NCI-H446 treated with DMSO at 0.1 percent for 48 hours (cell line): ENCODE measurements at regions not wholly inside any gene's neighbourhood (a gene's known extent, or its start where the extent isn't known, plus 50 kb on each side); places are given as distances from the start of the nearest gene placed in this dataset.
"Not testable (repeated sequence)": the region's sequence is repeated elsewhere in the genome, so short reads cannot be mapped to it uniquely, and the experiment has no call there.

Source experiments
- DNase-seq: peaks from one replicate; lab custom pipeline; 2025; lab: John Stamatoyannopoulos, UW

- no peak for DNase-seq
These were observed 307.5 kb upstream of the REG3G start for GRCh38 chr2:78718024-78718423.

DNA sequence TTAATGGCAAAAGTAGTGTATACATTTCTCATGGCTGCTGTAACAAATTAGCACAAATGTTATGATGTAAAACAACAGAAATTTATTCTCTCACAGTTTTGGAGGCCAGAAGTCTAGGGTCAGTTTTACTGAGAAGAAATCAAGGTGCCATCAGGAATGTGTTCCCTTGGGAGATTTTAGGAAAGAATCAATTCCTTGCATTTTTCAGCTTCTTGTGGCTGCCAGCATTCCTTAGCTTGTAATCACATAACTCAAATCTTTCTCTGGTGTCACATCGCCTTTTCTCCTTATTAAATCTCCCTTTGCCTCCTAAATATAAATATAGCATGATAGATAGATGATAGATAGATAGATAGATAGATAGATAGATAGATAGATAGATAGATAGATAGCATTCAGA, 307.0 kb upstream of the REG3G start:
- no peak for DNase-seq

GRCh38 chr2:78721355-78722033, 304.0 kb upstream of the REG3G start:
- no peak for DNase-seq

GRCh38 chr2:78734221-78734620, 291.3 kb upstream of the REG3G start:
- no peak for DNase-seq

GRCh38 chr2:78739282-78739681, 286.2 kb upstream of the REG3G start:
- no peak for DNase-seq

- no peak for DNase-seq
These were observed 275.9 kb upstream of the REG3G start for GRCh38 chr2:78749638-78750037.

DNA sequence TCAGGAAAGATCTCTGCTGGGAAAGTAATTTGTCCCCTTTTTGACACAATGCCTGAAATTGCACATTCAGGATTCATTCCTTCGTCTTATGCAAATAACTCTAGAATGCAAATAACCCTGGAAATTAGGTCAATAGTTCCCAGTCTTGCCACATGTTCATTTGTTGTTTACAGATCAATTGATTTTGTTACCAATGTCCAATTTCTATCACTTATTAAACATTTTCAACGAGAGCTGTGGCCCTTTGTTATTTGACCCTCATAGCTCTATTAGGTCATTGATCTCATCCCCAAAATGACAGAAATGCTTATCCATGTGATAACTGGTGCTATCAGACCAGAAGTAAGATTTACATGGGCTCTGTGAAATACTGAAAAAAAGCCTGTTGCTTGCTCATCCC, 275.3 kb upstream of the REG3G start:
- DNase-seq, result no peak

- no peak for DNase-seq
These were observed 270.6 kb upstream of the REG3G start for GRCh38 chr2:78754930-78755329.

DNA sequence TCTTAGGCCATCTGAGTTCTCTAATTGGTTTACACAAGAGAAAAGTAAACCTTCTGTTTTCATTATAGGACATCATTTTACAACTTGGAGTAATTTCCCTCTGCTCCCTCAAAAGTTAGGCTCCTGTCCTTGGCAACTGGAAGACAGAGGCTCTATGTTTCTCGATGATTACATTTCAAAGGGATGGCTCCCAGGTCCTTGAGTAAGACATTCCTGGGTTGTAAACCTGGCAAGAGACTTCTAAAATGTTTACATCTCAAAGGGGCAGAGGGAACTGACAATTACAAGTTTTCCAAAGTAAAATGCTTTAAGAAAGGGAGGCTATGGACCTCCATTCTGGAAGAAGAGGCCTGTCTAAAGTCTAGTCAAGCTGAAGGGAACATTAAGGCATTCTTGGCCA, 268.3 kb upstream of the REG3G start:
- no peak for DNase-seq

GRCh38 chr2:78757640-78758039, 267.9 kb upstream of the REG3G start:
- DNase-seq, result no peak

DNA sequence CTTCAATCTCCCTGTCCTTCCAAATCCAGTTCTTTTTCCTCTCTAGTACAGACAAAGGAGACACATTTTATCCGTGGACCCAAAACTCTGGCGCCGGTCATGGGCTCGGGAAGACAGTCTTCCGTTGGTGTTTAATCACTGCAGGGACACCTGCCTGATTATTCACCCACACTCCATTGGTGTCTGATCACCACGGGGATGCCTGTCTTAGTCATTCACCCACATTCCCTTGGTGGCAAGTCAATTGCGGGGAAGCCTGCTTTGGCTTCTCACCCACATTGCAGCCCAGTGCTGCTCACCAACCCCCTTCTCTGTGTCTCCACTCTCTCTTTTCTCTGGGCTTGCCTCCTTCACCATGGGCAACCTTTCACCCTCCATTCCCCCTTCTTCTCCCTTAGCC, 266.7 kb upstream of the REG3G start:
- DNase-seq, result not testable (repeated sequence)

GRCh38 chr2:78766459-78766858, 259.0 kb upstream of the REG3G start:
- no peak for DNase-seq

- DNase-seq, result no peak
These were observed 257.5 kb upstream of the REG3G start for GRCh38 chr2:78768016-78768415.

DNA sequence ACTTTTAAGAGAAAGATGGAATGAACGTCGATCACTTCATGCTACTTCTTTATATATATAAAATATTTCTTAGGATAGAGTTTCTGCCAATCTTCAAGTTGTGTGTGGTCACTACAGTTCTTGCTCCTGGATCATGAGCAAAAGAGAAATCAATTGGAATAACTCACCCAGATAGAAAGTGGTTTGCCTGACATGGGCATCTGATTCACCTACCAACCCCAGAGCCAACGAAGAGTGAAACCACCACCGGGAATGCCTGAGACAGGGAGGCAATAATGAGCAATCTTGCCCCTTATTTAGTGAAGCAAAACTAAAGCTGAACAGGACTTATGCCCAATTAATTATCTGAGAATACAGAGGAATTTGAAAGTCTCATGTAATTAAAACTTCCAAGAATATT, 250.2 kb upstream of the REG3G start:
- DNase-seq, result no peak

DNA sequence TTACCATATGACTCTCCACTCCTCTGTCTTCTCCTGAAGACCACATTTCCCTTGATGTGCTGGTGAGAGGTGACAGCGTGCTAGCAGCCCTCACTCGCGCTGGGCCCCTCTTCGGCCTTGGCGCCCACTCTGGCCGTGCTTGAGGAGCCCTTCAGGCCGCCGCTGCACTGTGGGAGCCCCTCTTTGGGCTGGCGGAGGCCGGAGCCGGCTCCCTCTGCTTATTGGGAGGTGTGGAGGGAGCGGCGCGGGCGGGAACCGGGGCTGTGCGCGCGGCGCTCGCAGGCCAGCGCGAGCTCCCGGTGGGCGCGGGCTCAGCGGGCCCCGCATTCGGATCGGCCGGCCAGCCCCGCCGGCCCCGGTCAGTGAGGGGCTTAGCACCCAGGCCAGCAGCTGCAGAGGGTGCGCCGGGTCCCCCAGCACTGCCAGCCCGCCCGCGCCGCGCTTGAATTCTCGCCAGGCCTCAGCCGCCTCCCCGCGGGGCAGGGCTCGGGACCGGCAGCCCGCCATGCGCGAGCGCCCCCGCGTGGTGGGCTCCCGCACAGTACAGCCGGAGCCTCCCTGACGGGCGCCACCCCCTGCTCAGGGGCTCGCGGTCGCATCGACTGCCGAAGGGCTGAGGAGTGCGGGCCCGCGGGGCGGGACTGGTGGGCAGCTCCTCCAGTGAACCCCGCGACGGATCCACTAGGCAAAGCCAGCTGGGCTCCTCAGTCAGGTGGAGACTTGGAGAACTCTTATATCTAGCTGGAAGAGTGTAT, 246.6 kb upstream of the REG3G start:
- DNase-seq, result no peak

DNA sequence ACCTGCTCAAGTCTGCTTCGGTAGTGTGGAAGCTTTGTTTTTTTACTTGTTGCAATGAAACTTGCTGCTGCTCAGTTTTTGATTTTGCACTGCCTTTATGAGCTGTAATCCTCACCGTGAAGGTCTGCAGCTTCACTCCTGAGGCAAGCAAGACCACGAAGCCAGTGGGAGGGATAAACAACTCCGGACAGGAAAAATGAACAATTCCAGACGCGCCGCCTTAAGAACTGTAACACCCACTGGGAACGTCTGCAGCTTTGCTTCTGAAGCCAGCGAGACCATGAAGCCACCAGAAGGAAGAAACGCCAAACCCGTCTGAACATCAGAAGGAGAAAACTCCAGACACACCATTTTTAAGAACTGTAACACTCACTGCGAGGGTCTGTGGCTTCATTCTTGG, 245.7 kb upstream of the REG3G start:
- DNase-seq, result no peak

- no peak for DNase-seq
These were observed 245.2 kb upstream of the REG3G start for GRCh38 chr2:78780256-78780655.

DNA sequence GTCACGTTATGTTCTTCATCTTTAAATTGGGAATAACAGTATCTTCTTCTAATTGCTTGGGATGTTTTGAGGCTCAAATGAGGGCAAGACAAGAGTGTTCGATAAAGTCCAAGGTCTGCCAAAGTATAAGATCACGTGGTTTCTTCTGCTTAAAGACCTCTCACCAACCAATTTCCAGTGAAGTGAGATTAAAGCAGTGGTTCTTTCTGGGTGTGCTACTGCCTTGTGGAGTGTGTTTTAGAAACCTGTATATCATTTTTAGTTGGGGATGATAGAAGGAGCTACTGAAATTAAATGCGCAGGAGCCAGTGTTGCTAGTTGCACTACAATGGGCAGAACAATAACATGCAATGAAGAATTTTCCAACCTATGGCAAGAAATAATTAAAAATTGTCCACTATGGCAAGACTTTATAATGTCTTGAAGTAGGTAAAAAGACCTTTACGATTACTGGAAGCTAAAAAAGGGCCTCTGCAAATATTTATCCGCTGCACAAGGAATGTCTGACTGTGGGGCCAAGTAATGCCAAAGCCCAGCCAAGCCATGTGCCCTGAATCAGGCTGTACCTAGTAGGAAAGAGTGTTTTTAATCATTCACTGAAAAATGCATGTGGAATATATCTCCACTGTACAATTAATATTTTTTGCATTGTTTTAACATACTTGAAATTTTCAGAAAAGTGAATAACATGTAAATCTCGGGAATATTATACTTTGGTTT, 244.5 kb upstream of the REG3G start:
- no peak for DNase-seq

DNA sequence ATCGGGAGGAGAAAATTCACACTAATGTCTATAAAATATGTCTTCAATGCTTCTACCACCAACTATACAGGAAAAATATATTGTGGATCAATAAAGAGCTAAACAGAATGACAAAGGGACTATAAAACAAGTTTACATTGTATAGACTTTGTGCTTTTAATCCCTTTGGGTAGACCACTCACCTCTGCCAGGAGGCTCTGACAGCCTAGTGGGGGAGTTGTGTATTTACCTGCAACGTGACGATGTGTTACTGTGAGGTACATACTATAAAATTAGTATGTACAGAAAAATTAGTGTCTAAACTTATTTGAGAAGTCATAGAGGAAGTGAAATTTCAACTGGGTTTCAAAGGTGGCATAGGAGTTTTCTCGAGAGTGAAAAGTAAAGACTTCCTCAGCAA, 243.3 kb upstream of the REG3G start:
- DNase-seq, result no peak

GRCh38 chr2:78811955-78812610, 213.4 kb upstream of the REG3G start:
- no peak for DNase-seq

GRCh38 chr2:78814331-78814986, 211.0 kb upstream of the REG3G start:
- DNase-seq, result no peak

DNA sequence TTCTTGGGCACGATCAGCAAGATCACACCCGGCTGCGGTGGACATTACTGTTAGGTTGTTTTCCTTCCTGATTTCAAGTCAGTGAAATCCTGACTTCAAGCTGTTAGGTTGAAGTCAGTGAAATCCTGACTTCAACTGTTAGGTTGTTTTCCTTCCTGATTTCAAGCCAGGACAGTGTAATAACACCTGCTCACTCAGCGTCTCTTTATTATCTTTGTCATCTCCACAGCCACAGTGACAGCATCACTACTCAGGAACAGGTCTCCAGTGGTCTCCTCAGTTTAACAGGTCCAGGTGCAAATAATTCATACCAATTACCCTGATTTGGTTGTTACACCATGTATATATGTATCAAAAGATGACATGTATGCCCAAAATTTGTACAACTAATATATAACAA, 208.1 kb upstream of the REG3G start:
- no peak for DNase-seq
